ENCODE measurements at regions not wholly inside any gene's neighbourhood (a gene's known extent, or its start where the extent isn't known, plus 50 kb on each side); places are given as distances from the start of the nearest gene placed in this dataset.

- TF ChIP-seq POLR2A (IDR thresholded peaks at IDR 0.05) (no peak), CTCF (IDR thresholded peaks at IDR 0.05) (no peak), POLR2AphosphoS5 (IDR thresholded peaks at IDR 0.05) (no peak)
These were observed 424.2 kb downstream of the SLC16A7 start for GRCh38 chr12:60020068-60020467.
